GM13977 (cell line): ENCODE measurements at regions not wholly inside any gene's neighbourhood (a gene's known extent, or its start where the extent isn't known, plus 50 kb on each side); places are given as distances from the start of the nearest gene placed in this dataset.

ENCODE experiments used
- DNase-seq: peaks from one replicate; pipeline ENCODE4 v3.0.0; 2012; ENCODE audit warnings: low spot score
- CTCF ChIP-seq: IDR thresholded peaks from 2 replicates; pipeline ENCODE4 v1.5.1; 2012; ENCODE audit warnings: mild to moderate bottlenecking, control low read depth; ENCODE audit not compliant: insufficient read depth; ENCODE audit errors: extremely low read depth, missing control alignments
- in situ Hi-C: fragments of 300-500 bp; cut with MboI; formaldehyde crosslinking; loops from one replicate; pipeline ENCODE4 v1.12.0; 2022; ENCODE audit warnings: low sequenced_read_pairs, low pct_unique_long_range_greater_than_20kb, mixed read lengths, inconsistent platforms; ENCODE audit not compliant: unreplicated experiment

- no peak for TF ChIP-seq CTCF
- in situ Hi-C loops = no loop called here
- DNase-seq = no peak
Observed at GRCh38 chr7:97470726-97471125, 261.2 kb upstream of the TAC1 start.

GRCh38 chr7:97471491-97471890 lies 260.4 kb upstream of the TAC1 start:
- in situ Hi-C loops = no loop called here
- no peak for TF ChIP-seq CTCF
- no peak for DNase-seq

- no peak for DNase-seq
- TF ChIP-seq CTCF = no peak
- in situ Hi-C loops = no loop called here
Observed at GRCh38 chr7:97479740-97480290, 252.1 kb upstream of the TAC1 start.

- no peak for DNase-seq
Observed at GRCh38 chr7:97480772-97481390, 251.0 kb upstream of the TAC1 start.

GRCh38 chr7:97495487-97495886 lies 236.4 kb upstream of the TAC1 start:
- in situ Hi-C loops = no loop called here
- no peak for DNase-seq
- TF ChIP-seq CTCF = no peak

More at GRCh38 chr7:97480772-97481390, 251.0 kb upstream of the TAC1 start:
- in situ Hi-C loops = no loop called here
- no peak for TF ChIP-seq CTCF

- DNase-seq = peak; percentile 44
- TF ChIP-seq CTCF = peak; percentile 62
- in situ Hi-C loops = no loop called here
Observed at GRCh38 chr7:97499204-97499603, 232.7 kb upstream of the TAC1 start.
